ENCODE measurements at regions not wholly inside any gene's neighbourhood (a gene's known extent, or its start where the extent isn't known, plus 50 kb on each side); places are given as distances from the start of the nearest gene placed in this dataset.
"Not testable (repeated sequence)": the region's sequence is repeated elsewhere in the genome, so short reads cannot be mapped to it uniquely, and the experiment has no call there.

- TF ChIP-seq FOXM1 (IDR thresholded peaks at IDR 0.05; ENCODE audit: low read depth); FOXM1 (CRISPR knock-in tag; IDR thresholded peaks at IDR 0.05; ENCODE audit: low read depth); HDAC2 (IDR thresholded peaks at IDR 0.05); GABPA (tag; conservative IDR thresholded peaks at IDR 0.05; ENCODE audit: low read depth); CTCF (IDR thresholded peaks at IDR 0.05 in 2 of 3, conservative IDR thresholded peaks at IDR 0.05 in 1 of 3; ENCODE audit: insufficient read depth in 2 of 3, low read depth in 1 of 3, low read length in 3 of 3); CREM (IDR thresholded peaks at IDR 0.05; ENCODE audit: low read depth); YY1 (IDR thresholded peaks at IDR 0.05; ENCODE audit: borderline replicate concordance in 1 of 3, control insufficient read depth in 1 of 3, extremely low read depth in 1 of 3, insufficient read depth in 3 of 3, insufficient read length in 1 of 3, insufficient replicate concordance in 2 of 3, low read depth in 1 of 3, low read length in 2 of 3): not testable (repeated sequence)
These were observed 840.8 kb downstream of the SPATA31A1 start for GRCh38 chr9:40196165-40196714.

All from K562 (cell line).